HCT116 (cell line): ENCODE measurements at regions not wholly inside any gene's neighbourhood (a gene's known extent, or its start where the extent isn't known, plus 50 kb on each side); places are given as distances from the start of the nearest gene placed in this dataset.

Source experiments
- ATAC-seq: fragments of 200-7000 bp; cut with Tn5 transposase; 2 replicates; pipeline ENCODE4 v1.9.1; 2020; ENCODE audit warnings: mild to moderate bottlenecking, moderate library complexity
- BruUV-seq: library from RNA; stranded (reverse); fragments of 400-500 nt; replicated peaks from 2 replicates; lab custom pipeline; 2021; lab: Mats Ljungman, UMichigan
- CTCF ChIA-PET: fragments of 300-600 bp; sonication (Branson Sonifier 250); formaldehyde crosslinking; loops from one replicate; lab custom pipeline; 2021; ENCODE audit warnings: antibody characterized with exemption; lab: Charles Lee
- POLR2A ChIA-PET: fragments of 300-600, 350-600 bp; sonication (Branson Sonifier 250); formaldehyde crosslinking; loops from one replicate; lab custom pipeline; 2021; ENCODE audit warnings: antibody characterized with exemption; lab: Charles Lee
- RAD21 ChIA-PET, 2 experiments: fragments of 300-600 bp; sonication (Branson Sonifier 250); formaldehyde crosslinking; loops; one replicate each; lab custom pipeline; 2023; ENCODE audit warnings: low total read pairs in 2 of 2; ENCODE audit not compliant: uncharacterized antibody in 2 of 2, unreplicated experiment in 2 of 2, low non-redundant PET in 1 of 2; lab: Charles Lee
- DNase-seq: peaks from one replicate; pipeline ENCODE4 v3.0.0-alpha.2; 2010; ENCODE audit warnings: low read depth, low spot score
- H2AFZ ChIP-seq: fragments of 200-600 bp; shearing (Covaris generic), sonication (generic); 2 replicates; pipeline ENCODE4 v1.6.1; 2017; ENCODE audit warnings: low read depth, mixed run types, mixed read lengths, antibody characterized with exemption, low read length; ENCODE audit not compliant: poor library complexity, severe bottlenecking
- H3K27ac ChIP-seq: 2 replicates; pipeline ENCODE4 v1.5.1; 2012; ENCODE audit warnings: low read depth, low read length
- H3K27me3 ChIP-seq: fragments of 200-600 bp; sonication (generic); 2 replicates; pipeline ENCODE4 v1.6.1; 2016; ENCODE audit warnings: mixed run types, low read length, mixed read lengths; ENCODE audit not compliant: insufficient read depth
- H3K36me3 ChIP-seq, 2 experiments: fragments of 200-500 bp in 1 of 2; fragments of 200-600 bp in 1 of 2; sonication (Bioruptor generic) in 1 of 2; sonication (generic) in 1 of 2; 2 replicates each; pipeline versions ENCODE4 v1.5.1 to v1.6.1; 2014 to 2016; ENCODE audit warnings: low read length in 2 of 2, inconsistent platforms in 1 of 2, mixed read lengths in 1 of 2, mixed run types in 1 of 2; ENCODE audit not compliant: insufficient read depth in 2 of 2, control insufficient read depth in 1 of 2
- H3K4me1 ChIP-seq, 2 experiments: fragments of 200-600 bp in 1 of 2; sonication (generic) in 1 of 2; 2 replicates each; pipeline versions ENCODE4 v1.5.1 to v1.6.1; 2012 to 2017; ENCODE audit warnings: low read length in 2 of 2, inconsistent platforms in 1 of 2, mild to moderate bottlenecking in 1 of 2, mixed read lengths in 1 of 2, mixed run types in 1 of 2, moderate library complexity in 1 of 2; ENCODE audit not compliant: insufficient read depth in 2 of 2, control insufficient read depth in 1 of 2
- H3K4me2 ChIP-seq: fragments of 200-600 bp; sonication (generic); 2 replicates; pipeline ENCODE4 v1.6.1; 2017; ENCODE audit warnings: mixed run types, low read length, mixed read lengths
- H3K4me3 ChIP-seq, 2 experiments: fragments of 200-600 bp in 1 of 2; sonication (generic) in 1 of 2; replicated peaks in 1 of 2; 2 replicates each; pipeline ENCODE4 v1.5.1; 2011 to 2016; ENCODE audit warnings: low read length in 2 of 2, control low read depth in 1 of 2, low read depth in 1 of 2, mild to moderate bottlenecking in 1 of 2, mixed read lengths in 1 of 2, mixed run types in 1 of 2
- H3K79me2 ChIP-seq: fragments of 200-600 bp; sonication (generic); 2 replicates; pipeline ENCODE4 v1.6.1; 2017; ENCODE audit warnings: mild to moderate bottlenecking, mixed run types, low read length, moderate library complexity, mixed read lengths; ENCODE audit not compliant: insufficient read depth
- H3K9ac ChIP-seq: fragments of 200-600 bp; sonication (generic); 2 replicates; pipeline ENCODE4 v1.6.1; 2016; ENCODE audit warnings: low read length, mixed read lengths
- H3K9me2 ChIP-seq: fragments of 200-600 bp; sonication (generic), shearing (Covaris generic); 2 replicates; pipeline ENCODE4 v1.6.1; 2017; ENCODE audit warnings: mixed run types, mild to moderate bottlenecking, moderate library complexity; ENCODE audit not compliant: insufficient read depth
- H3K9me3 ChIP-seq, 2 experiments: fragments of 200-500 bp in 1 of 2; fragments of 200-600 bp in 1 of 2; sonication (Bioruptor generic) in 1 of 2; sonication (generic) in 1 of 2; 2 replicates each; pipeline ENCODE4 v1.6.1; 2014 to 2017; ENCODE audit warnings: low read length in 2 of 2, mixed read lengths in 2 of 2, inconsistent platforms in 1 of 2, low read depth in 1 of 2, mild to moderate bottlenecking in 1 of 2, mixed run types in 1 of 2, moderate library complexity in 1 of 2; ENCODE audit not compliant: control insufficient read depth in 1 of 2, insufficient read depth in 1 of 2
- H4K20me1 ChIP-seq: fragments of 200-600 bp; sonication (generic), shearing (Covaris generic); 2 replicates; pipeline ENCODE4 v1.6.1; 2017; ENCODE audit warnings: mixed run types, mild to moderate bottlenecking, moderate library complexity; ENCODE audit not compliant: insufficient read depth
- ATF3 ChIP-seq: IDR thresholded peaks from 2 replicates; pipeline ENCODE4 v1.6.1; 2012
- CEBPB ChIP-seq: IDR thresholded peaks from 2 replicates; pipeline ENCODE4 v1.6.1; 2012; ENCODE audit warnings: low read depth
- EGR1 ChIP-seq: IDR thresholded peaks from 2 replicates; pipeline ENCODE4 v1.6.1; 2012; ENCODE audit warnings: low read depth
- ELF1 ChIP-seq: IDR thresholded peaks from 2 replicates; pipeline ENCODE4 v1.6.1; 2012; ENCODE audit warnings: low read depth, borderline replicate concordance
- EZH2 ChIP-seq: fragments of 200-600 bp; sonication (generic); IDR thresholded peaks from 2 replicates; pipeline ENCODE4 v1.6.1; 2017; ENCODE audit warnings: antibody characterized with exemption, mixed run types
- EZH2phosphoT487 ChIP-seq: fragments of 200-600 bp; IDR thresholded peaks from 2 replicates; pipeline ENCODE4 v1.6.1; 2018; ENCODE audit warnings: antibody characterized with exemption, borderline replicate concordance
- FOSL1 ChIP-seq: IDR thresholded peaks from 2 replicates; pipeline ENCODE4 v1.6.1; 2012; ENCODE audit warnings: low read depth
- JUND ChIP-seq: IDR thresholded peaks from 2 replicates; pipeline ENCODE4 v1.6.1; 2012
- MAX ChIP-seq: IDR thresholded peaks from 2 replicates; pipeline ENCODE4 v1.6.1; 2012
- POLR2A ChIP-seq: IDR thresholded peaks from 2 replicates; pipeline ENCODE4 v1.7.0; 2011; ENCODE audit warnings: borderline replicate concordance; ENCODE audit not compliant: insufficient read depth, insufficient read length; ENCODE audit errors: extremely low read depth
- POLR2AphosphoS5 ChIP-seq: IDR thresholded peaks from 2 replicates; pipeline ENCODE4 v1.6.1; 2011; ENCODE audit warnings: mild to moderate bottlenecking, low read depth, low read length, moderate library complexity
- RAD21 ChIP-seq: IDR thresholded peaks from 2 replicates; pipeline ENCODE4 v1.6.1; 2012; ENCODE audit warnings: low read depth, mild to moderate bottlenecking
- REST ChIP-seq: IDR thresholded peaks from 2 replicates; pipeline ENCODE4 v1.6.1; 2012; ENCODE audit warnings: low read depth
- SIN3A ChIP-seq: IDR thresholded peaks from 2 replicates; pipeline ENCODE4 v1.6.1; 2012; ENCODE audit warnings: low read depth
- SP1 ChIP-seq: IDR thresholded peaks from 2 replicates; pipeline ENCODE4 v1.6.1; 2012; ENCODE audit warnings: low read depth
- SRF ChIP-seq: IDR thresholded peaks from 2 replicates; pipeline ENCODE4 v1.6.1; 2012; ENCODE audit warnings: low read depth
- TCF7L2 ChIP-seq: IDR thresholded peaks from 2 replicates; pipeline ENCODE4 v1.7.0; 2011; ENCODE audit warnings: borderline replicate concordance, inconsistent platforms; ENCODE audit not compliant: insufficient read depth, insufficient read length; ENCODE audit errors: extremely low read depth
- YY1 ChIP-seq: IDR thresholded peaks from 2 replicates; pipeline ENCODE4 v1.6.1; 2011; ENCODE audit warnings: low read length, low read depth, moderate library complexity, mild to moderate bottlenecking; ENCODE audit not compliant: insufficient replicate concordance; ENCODE audit errors: extremely low read depth
- ZBTB33 ChIP-seq: IDR thresholded peaks from 2 replicates; pipeline ENCODE4 v1.6.1; 2011; ENCODE audit warnings: mild to moderate bottlenecking, low read length, moderate library complexity; ENCODE audit not compliant: insufficient replicate concordance; ENCODE audit errors: extremely low read depth
- ZFX ChIP-seq: fragments of 450-650 bp; IDR thresholded peaks from 2 replicates; pipeline ENCODE4 v1.6.1; 2017
- intact Hi-C: fragments of 100-400 bp; cut with micrococcal nuclease; formaldehyde crosslinking; loops from 2 replicates; pipeline ENCODE4 v1.10.0; 2022

- Histone ChIP-seq H3K4me1 (no peaks in the 10 kb centered on the region), H3K27ac (no peak overlapping the region), H3K4me2 (no peak overlapping the region), H3K4me3 (no peak overlapping the region), H3K9me3 (no peaks in the 10 kb centered on the region), H3K79me2 (no peaks in the 10 kb centered on the region), H3K9me2 (peaks cover 4% of the 10 kb centered on the region; the same call in 1 of the 2 replicates), H4K20me1 (no peaks in the 10 kb centered on the region), H3K9ac (no peak overlapping the region), H3K27me3 (no peaks in the 10 kb centered on the region), H3K36me3 (no peaks in the 10 kb centered on the region), H2AFZ (no peak overlapping the region)
- ChIA-PET POLR2A (no interaction called here), CTCF (no interaction called here), RAD21 (no interaction called here)
- ATAC-seq (no peak), DNase-seq (no peak)
- intact Hi-C loops, result no loop called here
- no peak for TF ChIP-seq POLR2AphosphoS5
- TF ChIP-seq EZH2phosphoT487, result no peak
- no peak for TF ChIP-seq SRF
- TF ChIP-seq CEBPB, result no peak
- TF ChIP-seq FOSL1, result no peak
- TF ChIP-seq RAD21, result no peak
- no peak for TF ChIP-seq YY1
- no peak for TF ChIP-seq EGR1
- TF ChIP-seq SP1, result no peak
- TF ChIP-seq EZH2, result no peak
- no peak for TF ChIP-seq ZFX
- TF ChIP-seq REST, result no peak
- no peak for TF ChIP-seq MAX
- TF ChIP-seq SIN3A, result no peak
- TF ChIP-seq TCF7L2, result no peak
- TF ChIP-seq ATF3, result no peak
- TF ChIP-seq ELF1, result no peak
- no peak for TF ChIP-seq ZBTB33
- TF ChIP-seq POLR2A, result no peak
- TF ChIP-seq JUND, result no peak
- BruUV-seq, result no TSS peak
Measured at GRCh38 chr4:137812258-137812657, 280.0 kb upstream of the PCDH18 start.
